B cell (primary cell): ENCODE measurements at regions not wholly inside any gene's neighbourhood (a gene's known extent, or its start where the extent isn't known, plus 50 kb on each side); places are given as distances from the start of the nearest gene placed in this dataset.

Experiments used
- ATAC-seq: fragments of 200-7000 bp; cut with Tn5 transposase; one replicate; pipeline ENCODE4 v1.10.0; 2021; ENCODE audit warnings: low read depth, mild to moderate bottlenecking, moderate number of reproducible peaks, moderate library complexity
- CTCF ChIA-PET: fragments of 350-600 bp; sonication (Branson Sonifier 250); formaldehyde crosslinking; loops from one replicate; lab custom pipeline; 2021; ENCODE audit warnings: antibody characterized with exemption, inconsistent platforms; lab: Charles Lee
- POLR2A ChIA-PET: fragments of 350-600 bp; sonication (Branson Sonifier 250); formaldehyde crosslinking; loops from one replicate; lab custom pipeline; 2021; ENCODE audit warnings: antibody characterized with exemption; lab: Charles Lee
- DNase-seq: peaks from one replicate; pipeline ENCODE4 v3.0.0; 2013
- H2AFZ ChIP-seq: 2 replicates; pipeline ENCODE4 v1.6.1; 2012; ENCODE audit warnings: mild to moderate bottlenecking, low read depth, low read length; ENCODE audit not compliant: insufficient read depth, poor library complexity, severe bottlenecking
- H3K27ac ChIP-seq, 2 donors: 1 replicate in 1 of 2; 2 replicates in 1 of 2; pipeline ENCODE4 v1.5.1; 2012 to 2013; ENCODE audit warnings: low read length in 2 of 2, mild to moderate bottlenecking in 2 of 2, moderate library complexity in 1 of 2
- H3K27me3 ChIP-seq, 4 experiments: fragments of 200-600 bp in 1 of 4; sonication (generic) in 1 of 4; replicated peaks in 1 of 4; 1 replicate in 2 of 4; 2 replicates in 2 of 4; pipeline versions ENCODE4 v1.6.1 to v1.7.0; 2013 to 2016; ENCODE audit warnings: low read length in 3 of 4, mild to moderate bottlenecking in 2 of 4, mixed read lengths in 1 of 4, moderate library complexity in 1 of 4; ENCODE audit not compliant: insufficient read depth in 4 of 4, control insufficient read depth in 3 of 4; ENCODE audit errors: control extremely low read depth in 1 of 4
- H3K36me3 ChIP-seq, 2 experiments: replicated peaks in 1 of 2; 1 replicate in 1 of 2; 2 replicates in 1 of 2; pipeline versions ENCODE4 v1.6.1 to v1.7.1; 2013; ENCODE audit warnings: low read length in 1 of 2; ENCODE audit not compliant: insufficient read depth in 2 of 2, control insufficient read depth in 1 of 2; ENCODE audit errors: control extremely low read depth in 1 of 2, extremely low read depth in 1 of 2
- H3K4me1 ChIP-seq, 2 donors: fragments of 200-600 bp in 1 of 2; sonication (generic) in 1 of 2; 1 replicate in 1 of 2; 2 replicates in 1 of 2; pipeline versions ENCODE4 v1.5.1 to v1.6.1; 2013 to 2017; ENCODE audit warnings: low read length in 2 of 2; ENCODE audit not compliant: control insufficient read depth in 2 of 2, insufficient read depth in 2 of 2
- H3K4me2 ChIP-seq: replicated peaks from 2 replicates; pipeline ENCODE3; 2012; ENCODE audit warnings: mild to moderate bottlenecking, low read depth, low read length; ENCODE audit not compliant: poor library complexity, severe bottlenecking
- H3K4me3 ChIP-seq, 5 experiments: fragments of 200-600 bp in 1 of 5; sonication (generic) in 1 of 5; 1 replicate in 3 of 5; 2 replicates in 2 of 5; pipeline versions ENCODE4 v1.5.1 to v1.7.0; 2011 to 2016; ENCODE audit warnings: low read length in 4 of 5, mild to moderate bottlenecking in 4 of 5, low read depth in 2 of 5, control low read depth in 1 of 5, moderate library complexity in 1 of 5; ENCODE audit not compliant: insufficient read depth in 1 of 5; ENCODE audit errors: control extremely low read depth in 1 of 5, extremely low read depth in 1 of 5
- H3K79me2 ChIP-seq: fragments of 200-600 bp; sonication (generic); one replicate; pipeline ENCODE4 v1.6.0; 2016; ENCODE audit warnings: low read length; ENCODE audit not compliant: control insufficient read depth, insufficient read depth
- H3K9ac ChIP-seq: fragments of 200-600 bp; sonication (generic); 2 replicates; pipeline ENCODE4 v1.6.1; 2017; ENCODE audit warnings: mild to moderate bottlenecking, low read length, moderate library complexity
- H3K9me3 ChIP-seq, 3 donors: one replicate each; pipeline versions ENCODE4 v1.6.1 to v1.7.1; 2013; ENCODE audit warnings: low read length in 2 of 3; ENCODE audit not compliant: control insufficient read depth in 2 of 3, insufficient read depth in 1 of 3; ENCODE audit errors: control extremely low read depth in 1 of 3
- H4K20me1 ChIP-seq: 2 replicates; pipeline ENCODE4 v1.6.0; 2012; ENCODE audit warnings: mild to moderate bottlenecking, low read length; ENCODE audit not compliant: insufficient read depth, control insufficient read depth, poor library complexity, severe bottlenecking
- H3K27ac Mint-ChIP-seq: one replicate; pipeline ENCODE4 v1.8.0; 2021; ENCODE audit warnings: mixed read lengths
- H3K27me3 Mint-ChIP-seq: one replicate; pipeline ENCODE4 v1.8.0; 2021; ENCODE audit warnings: mixed read lengths
- H3K4me1 Mint-ChIP-seq: one replicate; pipeline ENCODE4 v1.8.0; 2021; ENCODE audit warnings: mixed read lengths
- H3K4me3 Mint-ChIP-seq: one replicate; pipeline ENCODE4 v1.8.0; 2021; ENCODE audit warnings: mixed read lengths
- H3K9me3 Mint-ChIP-seq: one replicate; pipeline ENCODE4 v1.8.0; 2022; ENCODE audit warnings: mixed read lengths; ENCODE audit not compliant: insufficient read depth
- EZH2 ChIP-seq: IDR thresholded peaks from 2 replicates; pipeline ENCODE4 v1.6.1; 2012; ENCODE audit warnings: borderline replicate concordance, low read depth, mild to moderate bottlenecking, moderate library complexity, low read length; ENCODE audit not compliant: insufficient read depth, poor library complexity, severe bottlenecking
- WGBS: methylation state at CpG from one replicate; pipeline ENCODE4 v1.1.5; 2013; ENCODE audit warnings: missing lambda C conversion rate; ENCODE audit not compliant: insufficient coverage; 5-methylcytosine and 5-hydroxymethylcytosine counted together
- intact Hi-C: fragments of 100-400 bp; cut with micrococcal nuclease; formaldehyde crosslinking; loops from one replicate; pipeline ENCODE4 v1.10.0; 2022
- TF ChIP-seq, protein P1 (sequence below): fragments of 200-600 bp; IDR thresholded peaks from one replicate; pipeline ENCODE4 v1.8.0; 2022; ENCODE audit warnings: antibody characterized with exemption, mild to moderate bottlenecking

- Mint-ChIP-seq H3K9me3 (no peaks in the 10 kb centered on the region), H3K4me1 (no peaks in the 10 kb centered on the region), H3K27me3 (no peaks in the 10 kb centered on the region), H3K4me3 (no peak overlapping the region), H3K27ac (no peak overlapping the region)
- no peak overlapping the region for H3K27ac ChIP-seq
- H2AFZ ChIP-seq, result no peak overlapping the region
- no peaks in the 10 kb centered on the region for H3K36me3 ChIP-seq
- no peaks in the 10 kb centered on the region for H3K79me2 ChIP-seq
- ChIA-PET CTCF (no interaction called here), POLR2A (no interaction called here)
- DNase-seq, result no peak
- H3K9me3 ChIP-seq, result peaks cover 0 to 2% (median 0%) of the 10 kb centered on the region in 3 donors
- 83% methylated on average over 3 of the region's 3 CpGs for WGBS
- no peak overlapping the region for H3K4me2 ChIP-seq
- H3K9ac ChIP-seq, result no peak overlapping the region
- H4K20me1 ChIP-seq, result no peaks in the 10 kb centered on the region
- H3K27me3 ChIP-seq, result no peaks in the 10 kb centered on the region
- ATAC-seq, result no peak
- H3K4me1 ChIP-seq, result no peaks in the 10 kb centered on the region
- TF ChIP-seq, protein P1, sequence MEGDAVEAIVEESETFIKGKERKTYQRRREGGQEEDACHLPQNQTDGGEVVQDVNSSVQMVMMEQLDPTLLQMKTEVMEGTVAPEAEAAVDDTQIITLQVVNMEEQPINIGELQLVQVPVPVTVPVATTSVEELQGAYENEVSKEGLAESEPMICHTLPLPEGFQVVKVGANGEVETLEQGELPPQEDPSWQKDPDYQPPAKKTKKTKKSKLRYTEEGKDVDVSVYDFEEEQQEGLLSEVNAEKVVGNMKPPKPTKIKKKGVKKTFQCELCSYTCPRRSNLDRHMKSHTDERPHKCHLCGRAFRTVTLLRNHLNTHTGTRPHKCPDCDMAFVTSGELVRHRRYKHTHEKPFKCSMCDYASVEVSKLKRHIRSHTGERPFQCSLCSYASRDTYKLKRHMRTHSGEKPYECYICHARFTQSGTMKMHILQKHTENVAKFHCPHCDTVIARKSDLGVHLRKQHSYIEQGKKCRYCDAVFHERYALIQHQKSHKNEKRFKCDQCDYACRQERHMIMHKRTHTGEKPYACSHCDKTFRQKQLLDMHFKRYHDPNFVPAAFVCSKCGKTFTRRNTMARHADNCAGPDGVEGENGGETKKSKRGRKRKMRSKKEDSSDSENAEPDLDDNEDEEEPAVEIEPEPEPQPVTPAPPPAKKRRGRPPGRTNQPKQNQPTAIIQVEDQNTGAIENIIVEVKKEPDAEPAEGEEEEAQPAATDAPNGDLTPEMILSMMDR, result no peak
- no peak for TF ChIP-seq EZH2
- intact Hi-C loops, result no loop called here
- no peak overlapping the region for H3K4me3 ChIP-seq
These were observed 1430.5 kb upstream of the CELF4 start for GRCh38 chr18:38996056-38996455.

GRCh38 chr18:38993342-38993741 lies 1427.7 kb upstream of the CELF4 start:
- Histone ChIP-seq H3K4me1 (no peaks in the 10 kb centered on the region), H3K4me2 (no peak overlapping the region), H3K36me3 (no peaks in the 10 kb centered on the region), H3K79me2 (no peaks in the 10 kb centered on the region), H3K9me3 (peaks cover 0 to 2% (median under 1%) of the 10 kb centered on the region in 3 donors), H4K20me1 (no peaks in the 10 kb centered on the region), H3K27ac (no peak overlapping the region), H3K9ac (no peak overlapping the region), H3K4me3 (no peak overlapping the region), H2AFZ (no peak overlapping the region), H3K27me3 (no peaks in the 10 kb centered on the region)
- no CpG with 5 or more reads among the region's 1 CpG for WGBS
- DNase-seq (no peak), ATAC-seq (no peak)
- ChIA-PET POLR2A (no interaction called here), CTCF (no interaction called here)
- H3K4me3 Mint-ChIP-seq, result no peak overlapping the region
- TF ChIP-seq, protein P1, result no peak
- no peak for TF ChIP-seq EZH2
- H3K27me3 Mint-ChIP-seq, result no peaks in the 10 kb centered on the region
- intact Hi-C loops, result no loop called here
- no peaks in the 10 kb centered on the region for H3K4me1 Mint-ChIP-seq
- H3K9me3 Mint-ChIP-seq, result no peaks in the 10 kb centered on the region
- H3K27ac Mint-ChIP-seq, result no peak overlapping the region
